MM.1S (cell line): ENCODE measurements at regions not wholly inside any gene's neighbourhood (a gene's known extent, or its start where the extent isn't known, plus 50 kb on each side); places are given as distances from the start of the nearest gene placed in this dataset.

Source experiments
- DNase-seq: peaks from one replicate; pipeline ENCODE4 v3.0.0-alpha.2; 2015
- H2AFZ ChIP-seq: fragments of 300-600 bp; sonication (generic); 2 replicates; pipeline ENCODE4 v1.6.0; 2016; ENCODE audit warnings: antibody characterized with exemption, low read length
- H3F3A ChIP-seq: fragments of 300-600 bp; sonication (generic); 2 replicates; pipeline ENCODE4 v1.6.1; 2016; ENCODE audit warnings: mild to moderate bottlenecking, antibody characterized with exemption, low read length, moderate library complexity, mixed read lengths; ENCODE audit not compliant: insufficient read depth
- H3K27ac ChIP-seq: fragments of 300-600 bp; sonication (generic); 2 replicates; pipeline ENCODE4 v1.5.1; 2016; ENCODE audit warnings: mild to moderate bottlenecking, low read length
- H3K27me3 ChIP-seq: fragments of 300-600 bp; sonication (generic); replicated peaks from 2 replicates; pipeline ENCODE4 v1.6.0; 2016; ENCODE audit warnings: low read length; ENCODE audit not compliant: insufficient read depth
- H3K36me3 ChIP-seq: fragments of 300-600 bp; sonication (generic); replicated peaks from 2 replicates; pipeline ENCODE4 v1.6.1; 2016; ENCODE audit warnings: mild to moderate bottlenecking, low read length, mixed read lengths; ENCODE audit not compliant: insufficient read depth
- H3K4me1 ChIP-seq: fragments of 300-600 bp; sonication (generic); 2 replicates; pipeline ENCODE4 v1.6.1; 2016; ENCODE audit warnings: low read length, mixed read lengths
- H3K4me2 ChIP-seq: fragments of 300-600 bp; sonication (generic); 2 replicates; pipeline ENCODE4 v1.6.0; 2016; ENCODE audit warnings: low read depth, low read length
- H3K4me3 ChIP-seq: fragments of 300-600 bp; sonication (generic); 2 replicates; pipeline ENCODE4 v1.5.1; 2016; ENCODE audit warnings: low read length, mixed read lengths
- H3K79me2 ChIP-seq: fragments of 300-600 bp; sonication (generic); 2 replicates; pipeline ENCODE4 v1.6.1; 2016; ENCODE audit warnings: mixed run types, low read length, mixed read lengths
- H3K9ac ChIP-seq: fragments of 300-600 bp; sonication (generic); 2 replicates; pipeline ENCODE4 v1.6.1; 2016; ENCODE audit warnings: low read length, mixed read lengths
- H3K9me2 ChIP-seq: fragments of 300-600 bp; sonication (generic); replicated peaks from 2 replicates; pipeline ENCODE4 v1.6.1; 2016; ENCODE audit warnings: mild to moderate bottlenecking, low read length, mixed read lengths; ENCODE audit not compliant: insufficient read depth
- H3K9me3 ChIP-seq: fragments of 300-600 bp; sonication (generic); replicated peaks from 2 replicates; pipeline ENCODE4 v1.6.1; 2016; ENCODE audit warnings: mild to moderate bottlenecking, low read length, mixed read lengths; ENCODE audit not compliant: insufficient read depth
- H4K20me1 ChIP-seq: fragments of 300-600 bp; sonication (generic); 2 replicates; pipeline ENCODE4 v1.6.1; 2016; ENCODE audit warnings: mild to moderate bottlenecking, low read length, moderate library complexity, mixed read lengths; ENCODE audit not compliant: insufficient read depth
- CTCF ChIP-seq: fragments of 300-600 bp; sonication (generic); IDR thresholded peaks from 2 replicates; pipeline ENCODE4 v1.5.1; 2016; ENCODE audit warnings: antibody characterized with exemption, low read length, mixed read lengths
- EZH2 ChIP-seq: fragments of 300-600 bp; sonication (generic); optimal IDR thresholded peaks from 2 replicates; pipeline ENCODE3; 2017; ENCODE audit warnings: low read depth, mild to moderate bottlenecking, antibody characterized with exemption, low read length, mixed read lengths
- EZH2phosphoT487 ChIP-seq: fragments of 300-600 bp; sonication (generic); IDR thresholded peaks from 2 replicates; pipeline ENCODE4 v1.6.1; 2018; ENCODE audit warnings: antibody characterized with exemption, low read length

- no peaks in the 10 kb centered on the region for H3F3A ChIP-seq
- H2AFZ ChIP-seq = no peak overlapping the region
- no peaks in the 10 kb centered on the region for H3K36me3 ChIP-seq
- TF ChIP-seq EZH2 (no peak), CTCF (no peak), EZH2phosphoT487 (no peak)
- H3K27me3 ChIP-seq = no peaks in the 10 kb centered on the region
- no peak overlapping the region for H3K9ac ChIP-seq
- no peaks in the 10 kb centered on the region for H3K9me3 ChIP-seq
- no peaks in the 10 kb centered on the region for H3K4me1 ChIP-seq
- H3K4me3 ChIP-seq = no peak overlapping the region
- no peaks in the 10 kb centered on the region for H4K20me1 ChIP-seq
- no peaks in the 10 kb centered on the region for H3K79me2 ChIP-seq
- H3K9me2 ChIP-seq = no peaks in the 10 kb centered on the region
- DNase-seq = no peak
- no peak overlapping the region for H3K4me2 ChIP-seq
- no peak overlapping the region for H3K27ac ChIP-seq
These were observed 233.5 kb upstream of the ZEB2 start for GRCh38 chr2:144753416-144753815.

GRCh38 chr2:144751142-144751905, 231.4 kb upstream of the ZEB2 start:
- no peak for DNase-seq
- no peak overlapping the region for H3K4me3 ChIP-seq
- H3K27ac ChIP-seq = no peak overlapping the region
- H3K9me2 ChIP-seq = no peaks in the 10 kb centered on the region
- no peak overlapping the region for H2AFZ ChIP-seq
- H3K9ac ChIP-seq = no peak overlapping the region
- no peaks in the 10 kb centered on the region for H4K20me1 ChIP-seq
- no peak for TF ChIP-seq EZH2phosphoT487
- no peak for TF ChIP-seq EZH2
- TF ChIP-seq CTCF = no peak
- no peak overlapping the region for H3K4me2 ChIP-seq
- no peaks in the 10 kb centered on the region for H3K4me1 ChIP-seq
- H3K36me3 ChIP-seq = no peaks in the 10 kb centered on the region
- no peaks in the 10 kb centered on the region for H3K9me3 ChIP-seq
- H3K27me3 ChIP-seq = no peaks in the 10 kb centered on the region
- no peaks in the 10 kb centered on the region for H3K79me2 ChIP-seq
- no peaks in the 10 kb centered on the region for H3F3A ChIP-seq

- Histone ChIP-seq H3K27me3 (no peaks in the 10 kb centered on the region), H3K79me2 (no peaks in the 10 kb centered on the region), H3K4me3 (no peak overlapping the region), H3K9ac (no peak overlapping the region), H3K9me3 (no peaks in the 10 kb centered on the region), H3K4me1 (no peaks in the 10 kb centered on the region), H3K36me3 (no peaks in the 10 kb centered on the region), H3K9me2 (no peaks in the 10 kb centered on the region), H4K20me1 (no peaks in the 10 kb centered on the region), H3K27ac (no peak overlapping the region), H2AFZ (no peak overlapping the region), H3F3A (no peaks in the 10 kb centered on the region), H3K4me2 (no peak overlapping the region)
- TF ChIP-seq EZH2 (no peak), EZH2phosphoT487 (no peak), CTCF (no peak)
- no peak for DNase-seq
These were observed 229.3 kb upstream of the ZEB2 start for GRCh38 chr2:144749188-144749587.
